SK-N-SH treated with all-trans-retinoic acid at 6 μM for 48 hours (cell line): ENCODE measurements at regions not wholly inside any gene's neighbourhood (a gene's known extent, or its start where the extent isn't known, plus 50 kb on each side); places are given as distances from the start of the nearest gene placed in this dataset.

Source experiments
- ATAC-seq: fragments of 200-7000 bp; cut with Tn5 transposase; 3 replicates; pipeline ENCODE4 v1.9.1; 2020; ENCODE audit warnings: mild to moderate bottlenecking, moderate library complexity
- BACH2 ChIP-seq: fragments of 250-450 bp; sonication (Bioruptor Pico); IDR thresholded peaks from 2 replicates; pipeline ENCODE4 v1.9.0; 2021; ENCODE audit warnings: mild to moderate bottlenecking, borderline replicate concordance
- CSDC2 ChIP-seq: fragments of 250-450 bp; sonication (Bioruptor Pico); IDR thresholded peaks from 2 replicates; pipeline ENCODE4 v1.5.0; 2020; ENCODE audit warnings: mild to moderate bottlenecking, moderate library complexity
- ESRRG ChIP-seq: fragments of 250-450 bp; sonication (Bioruptor Pico); IDR thresholded peaks from 2 replicates; pipeline ENCODE4 v1.6.1; 2021; ENCODE audit warnings: mild to moderate bottlenecking
- ISL1 ChIP-seq: fragments of 250-450 bp; sonication (Bioruptor Pico); IDR thresholded peaks from 2 replicates; pipeline ENCODE4 v2.1.2; 2022; ENCODE audit warnings: mild to moderate bottlenecking, moderate library complexity
- OSR1 ChIP-seq: fragments of 250-450 bp; sonication (Bioruptor Pico); IDR thresholded peaks from 2 replicates; pipeline ENCODE4 v1.8.0; 2022; ENCODE audit warnings: moderate library complexity, mild to moderate bottlenecking, inconsistent platforms
- PPARA ChIP-seq: fragments of 250-450 bp; sonication (Bioruptor Pico); IDR thresholded peaks from 2 replicates; pipeline ENCODE4 v1.5.0; 2020; ENCODE audit warnings: mild to moderate bottlenecking, borderline replicate concordance
- RARB ChIP-seq: fragments of 250-450 bp; sonication (Bioruptor Pico); IDR thresholded peaks from 2 replicates; pipeline ENCODE4 v1.8.0; 2021; ENCODE audit warnings: mild to moderate bottlenecking, moderate library complexity
- SNAI2 ChIP-seq: fragments of 250-450 bp; sonication (Bioruptor Pico); IDR thresholded peaks from 2 replicates; pipeline ENCODE4 v1.5.0; 2020; ENCODE audit warnings: mild to moderate bottlenecking, moderate library complexity
- TCF4 ChIP-seq: fragments of 250-450 bp; sonication (Bioruptor Pico); IDR thresholded peaks from 2 replicates; pipeline ENCODE4 v1.8.0; 2021; ENCODE audit warnings: mild to moderate bottlenecking, moderate library complexity, borderline replicate concordance
- TOX ChIP-seq: fragments of 250-450 bp; sonication (Bioruptor Pico); IDR thresholded peaks from 2 replicates; pipeline ENCODE4 v1.8.0; 2021; ENCODE audit warnings: mild to moderate bottlenecking, moderate library complexity, borderline replicate concordance
- TSHZ2 ChIP-seq: fragments of 250-450 bp; sonication (Bioruptor Pico); IDR thresholded peaks from 2 replicates; pipeline ENCODE4 v1.5.0; 2020; ENCODE audit warnings: mild to moderate bottlenecking, moderate library complexity
- ZC3H10 ChIP-seq: fragments of 250-450 bp; sonication (Bioruptor Pico); IDR thresholded peaks from 2 replicates; pipeline ENCODE4 v1.5.1; 2021; ENCODE audit warnings: mild to moderate bottlenecking, moderate library complexity
- ZFP3 ChIP-seq: fragments of 250-450 bp; sonication (Bioruptor Pico); IDR thresholded peaks from 2 replicates; pipeline ENCODE4 v1.5.0; 2020; ENCODE audit warnings: mild to moderate bottlenecking, moderate library complexity
- ZFP30 ChIP-seq: fragments of 450-650 bp; formaldehyde crosslinking; IDR thresholded peaks from 2 replicates; pipeline ENCODE4 v1.5.0; 2022; ENCODE audit warnings: mild to moderate bottlenecking, moderate library complexity
- ZNF565 ChIP-seq: fragments of 450-650 bp; formaldehyde crosslinking; conservative IDR thresholded peaks from 2 replicates; pipeline ENCODE4 v1.5.0; 2020; ENCODE audit warnings: low read depth, mild to moderate bottlenecking, moderate library complexity
- ZNF70 ChIP-seq: fragments of 450-650 bp; formaldehyde crosslinking; IDR thresholded peaks from 2 replicates; pipeline ENCODE4 v1.5.0; 2020; ENCODE audit warnings: mild to moderate bottlenecking, moderate library complexity
- ZNF8 ChIP-seq: fragments of 450-650 bp; formaldehyde crosslinking; IDR thresholded peaks from 2 replicates; pipeline ENCODE4 v1.5.0; 2020; ENCODE audit warnings: mild to moderate bottlenecking, moderate library complexity
- TF ChIP-seq, protein P1 (sequence below): fragments of 250-450 bp; sonication (Bioruptor Pico); IDR thresholded peaks from 2 replicates; pipeline ENCODE4 v1.8.0; 2020; ENCODE audit warnings: mild to moderate bottlenecking, moderate library complexity, borderline replicate concordance
- TF ChIP-seq, protein P2 (sequence below): fragments of 250-450 bp; sonication (Bioruptor Pico); IDR thresholded peaks from 2 replicates; pipeline ENCODE4 v1.5.1; 2021; ENCODE audit warnings: mild to moderate bottlenecking, moderate library complexity
- TF ChIP-seq, protein P3 (sequence below): fragments of 250-450 bp; sonication (Bioruptor Pico); IDR thresholded peaks from 2 replicates; pipeline ENCODE4 v1.8.0; 2021; ENCODE audit warnings: low read depth, mild to moderate bottlenecking, moderate library complexity, borderline replicate concordance
- TF ChIP-seq, protein P4 (sequence below): fragments of 250-450 bp; sonication (Bioruptor Pico); IDR thresholded peaks from 2 replicates; pipeline ENCODE4 v1.5.1; 2020; ENCODE audit warnings: low read depth, mild to moderate bottlenecking, moderate library complexity

GRCh38 chr13:85520445-85520844, 278.8 kb downstream of the SLITRK6 start:
- no peak for ATAC-seq
- TF ChIP-seq ISL1: no peak
- TF ChIP-seq OSR1 (CRISPR knock-in tag): no peak
- TF ChIP-seq, protein P1, sequence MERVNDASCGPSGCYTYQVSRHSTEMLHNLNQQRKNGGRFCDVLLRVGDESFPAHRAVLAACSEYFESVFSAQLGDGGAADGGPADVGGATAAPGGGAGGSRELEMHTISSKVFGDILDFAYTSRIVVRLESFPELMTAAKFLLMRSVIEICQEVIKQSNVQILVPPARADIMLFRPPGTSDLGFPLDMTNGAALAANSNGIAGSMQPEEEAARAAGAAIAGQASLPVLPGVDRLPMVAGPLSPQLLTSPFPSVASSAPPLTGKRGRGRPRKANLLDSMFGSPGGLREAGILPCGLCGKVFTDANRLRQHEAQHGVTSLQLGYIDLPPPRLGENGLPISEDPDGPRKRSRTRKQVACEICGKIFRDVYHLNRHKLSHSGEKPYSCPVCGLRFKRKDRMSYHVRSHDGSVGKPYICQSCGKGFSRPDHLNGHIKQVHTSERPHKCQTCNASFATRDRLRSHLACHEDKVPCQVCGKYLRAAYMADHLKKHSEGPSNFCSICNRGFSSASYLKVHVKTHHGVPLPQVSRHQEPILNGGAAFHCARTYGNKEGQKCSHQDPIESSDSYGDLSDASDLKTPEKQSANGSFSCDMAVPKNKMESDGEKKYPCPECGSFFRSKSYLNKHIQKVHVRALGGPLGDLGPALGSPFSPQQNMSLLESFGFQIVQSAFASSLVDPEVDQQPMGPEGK (CRISPR knock-in tag): no peak
- TF ChIP-seq, protein P2, sequence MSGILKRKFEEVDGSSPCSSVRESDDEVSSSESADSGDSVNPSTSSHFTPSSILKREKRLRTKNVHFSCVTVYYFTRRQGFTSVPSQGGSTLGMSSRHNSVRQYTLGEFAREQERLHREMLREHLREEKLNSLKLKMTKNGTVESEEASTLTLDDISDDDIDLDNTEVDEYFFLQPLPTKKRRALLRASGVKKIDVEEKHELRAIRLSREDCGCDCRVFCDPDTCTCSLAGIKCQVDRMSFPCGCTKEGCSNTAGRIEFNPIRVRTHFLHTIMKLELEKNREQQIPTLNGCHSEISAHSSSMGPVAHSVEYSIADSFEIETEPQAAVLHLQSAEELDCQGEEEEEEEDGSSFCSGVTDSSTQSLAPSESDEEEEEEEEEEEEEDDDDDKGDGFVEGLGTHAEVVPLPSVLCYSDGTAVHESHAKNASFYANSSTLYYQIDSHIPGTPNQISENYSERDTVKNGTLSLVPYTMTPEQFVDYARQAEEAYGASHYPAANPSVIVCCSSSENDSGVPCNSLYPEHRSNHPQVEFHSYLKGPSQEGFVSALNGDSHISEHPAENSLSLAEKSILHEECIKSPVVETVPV (CRISPR knock-in tag): no peak
- no peak for TF ChIP-seq ZNF8 (CRISPR knock-in tag)
- no peak for TF ChIP-seq ZFP3 (CRISPR knock-in tag)
- TF ChIP-seq, protein P3, sequence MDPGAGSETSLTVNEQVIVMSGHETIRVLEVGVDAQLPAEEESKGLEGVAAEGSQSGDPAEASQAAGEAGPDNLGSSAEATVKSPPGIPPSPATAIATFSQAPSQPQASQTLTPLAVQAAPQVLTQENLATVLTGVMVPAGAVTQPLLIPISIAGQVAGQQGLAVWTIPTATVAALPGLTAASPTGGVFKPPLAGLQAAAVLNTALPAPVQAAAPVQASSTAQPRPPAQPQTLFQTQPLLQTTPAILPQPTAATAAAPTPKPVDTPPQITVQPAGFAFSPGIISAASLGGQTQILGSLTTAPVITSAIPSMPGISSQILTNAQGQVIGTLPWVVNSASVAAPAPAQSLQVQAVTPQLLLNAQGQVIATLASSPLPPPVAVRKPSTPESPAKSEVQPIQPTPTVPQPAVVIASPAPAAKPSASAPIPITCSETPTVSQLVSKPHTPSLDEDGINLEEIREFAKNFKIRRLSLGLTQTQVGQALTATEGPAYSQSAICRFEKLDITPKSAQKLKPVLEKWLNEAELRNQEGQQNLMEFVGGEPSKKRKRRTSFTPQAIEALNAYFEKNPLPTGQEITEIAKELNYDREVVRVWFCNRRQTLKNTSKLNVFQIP (CRISPR knock-in tag): no peak
- no peak for TF ChIP-seq SNAI2 (CRISPR knock-in tag)
- TF ChIP-seq ESRRG (CRISPR knock-in tag): no peak
- no peak for TF ChIP-seq CSDC2 (CRISPR knock-in tag)
- no peak for TF ChIP-seq TOX (CRISPR knock-in tag)
- no peak for TF ChIP-seq RARB
- TF ChIP-seq ZC3H10: no peak
- no peak for TF ChIP-seq ZFP30
- no peak for TF ChIP-seq TCF4 (CRISPR knock-in tag)
- no peak for TF ChIP-seq PPARA
- TF ChIP-seq, protein P4, sequence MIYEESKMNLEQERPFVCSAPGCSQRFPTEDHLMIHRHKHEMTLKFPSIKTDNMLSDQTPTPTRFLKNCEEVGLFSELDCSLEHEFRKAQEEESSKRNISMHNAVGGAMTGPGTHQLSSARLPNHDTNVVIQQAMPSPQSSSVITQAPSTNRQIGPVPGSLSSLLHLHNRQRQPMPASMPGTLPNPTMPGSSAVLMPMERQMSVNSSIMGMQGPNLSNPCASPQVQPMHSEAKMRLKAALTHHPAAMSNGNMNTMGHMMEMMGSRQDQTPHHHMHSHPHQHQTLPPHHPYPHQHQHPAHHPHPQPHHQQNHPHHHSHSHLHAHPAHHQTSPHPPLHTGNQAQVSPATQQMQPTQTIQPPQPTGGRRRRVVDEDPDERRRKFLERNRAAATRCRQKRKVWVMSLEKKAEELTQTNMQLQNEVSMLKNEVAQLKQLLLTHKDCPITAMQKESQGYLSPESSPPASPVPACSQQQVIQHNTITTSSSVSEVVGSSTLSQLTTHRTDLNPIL: no peak

- no peak for ATAC-seq
- TF ChIP-seq SNAI2 (CRISPR knock-in tag) (no peak), TCF4 (CRISPR knock-in tag) (no peak), OSR1 (CRISPR knock-in tag) (no peak), PPARA (no peak), ESRRG (CRISPR knock-in tag) (no peak), ZNF70 (no peak), TOX (CRISPR knock-in tag) (no peak), ZNF565 (CRISPR knock-in tag) (no peak), CSDC2 (CRISPR knock-in tag) (no peak), ZNF8 (CRISPR knock-in tag) (no peak), RARB (no peak), ZFP30 (no peak), ISL1 (no peak), BACH2 (CRISPR knock-in tag) (no peak), TSHZ2 (CRISPR knock-in tag) (no peak)
- TF ChIP-seq, protein P3 (CRISPR knock-in tag): no peak
- TF ChIP-seq, protein P1 (CRISPR knock-in tag): no peak
- TF ChIP-seq, protein P2 (CRISPR knock-in tag): no peak
Measured at GRCh38 chr13:85519363-85519762, 279.9 kb downstream of the SLITRK6 start.
